ENCODE measurements at regions not wholly inside any gene's neighbourhood (a gene's known extent, or its start where the extent isn't known, plus 50 kb on each side); places are given as distances from the start of the nearest gene placed in this dataset.

- DNase-seq = peak; percentile 35
Observed at GRCh38 chr16:65782611-65783600, 583.6 kb upstream of the CDH5 start.

- DNase-seq = no peak
Observed at GRCh38 chr16:65781855-65782254, 584.6 kb upstream of the CDH5 start.

GRCh38 chr16:65781363-65781762, 585.1 kb upstream of the CDH5 start:
- no peak for DNase-seq

GRCh38 chr16:65779201-65779600, 587.3 kb upstream of the CDH5 start:
- no peak for DNase-seq

GRCh38 chr16:65776639-65777183, 589.8 kb upstream of the CDH5 start:
- DNase-seq = no peak

- DNase-seq = peak; percentile 14
Observed at GRCh38 chr16:65775829-65776228, 590.7 kb upstream of the CDH5 start.

GRCh38 chr16:65774350-65774749, 592.1 kb upstream of the CDH5 start:
- DNase-seq = no peak

GRCh38 chr16:65773301-65773874, 593.1 kb upstream of the CDH5 start:
- DNase-seq = peak; percentile 40

GRCh38 chr16:65772134-65772732, 594.3 kb upstream of the CDH5 start:
- DNase-seq = no peak

GRCh38 chr16:65771707-65772106, 594.8 kb upstream of the CDH5 start:
- DNase-seq = no peak

- DNase-seq = no peak
Observed at GRCh38 chr16:65770752-65771151, 595.7 kb upstream of the CDH5 start.

- no peak for DNase-seq
Observed at GRCh38 chr16:65769776-65770438, 596.6 kb upstream of the CDH5 start.

- no peak for DNase-seq
Observed at GRCh38 chr16:65769055-65769465, 597.4 kb upstream of the CDH5 start.

GRCh38 chr16:65767125-65767524, 599.4 kb upstream of the CDH5 start:
- peak; percentile 71 for DNase-seq

- no peak for DNase-seq
Observed at GRCh38 chr16:65763640-65764305, 602.7 kb upstream of the CDH5 start.

GRCh38 chr16:65760874-65761273, 605.6 kb upstream of the CDH5 start:
- no peak for DNase-seq

- DNase-seq = no peak
Observed at GRCh38 chr16:65758620-65759019, 607.9 kb upstream of the CDH5 start.

- no peak for DNase-seq
Observed at GRCh38 chr16:65757064-65757463, 609.4 kb upstream of the CDH5 start.

GRCh38 chr16:65756163-65756562, 610.3 kb upstream of the CDH5 start:
- no peak for DNase-seq

GRCh38 chr16:65754820-65755691, 611.4 kb upstream of the CDH5 start:
- peak; percentile 67 for DNase-seq

GRCh38 chr16:65752522-65752844, 614.0 kb upstream of the CDH5 start:
- no peak for DNase-seq
